Hematopoietic multipotent progenitor cell (in vitro differentiated cells): ENCODE measurements at regions not wholly inside any gene's neighbourhood (a gene's known extent, or its start where the extent isn't known, plus 50 kb on each side); places are given as distances from the start of the nearest gene placed in this dataset.
A peak's percentile ranks its signal among the peaks of the same experiment; 100 is the strongest.

Experiments
- DNase-seq, 3 donors: peaks; one replicate each; pipeline ENCODE4 v3.0.0-alpha.2; 2011 to 2015; ENCODE audit warnings: low read depth in 2 of 3, low spot score in 2 of 3

DNA sequence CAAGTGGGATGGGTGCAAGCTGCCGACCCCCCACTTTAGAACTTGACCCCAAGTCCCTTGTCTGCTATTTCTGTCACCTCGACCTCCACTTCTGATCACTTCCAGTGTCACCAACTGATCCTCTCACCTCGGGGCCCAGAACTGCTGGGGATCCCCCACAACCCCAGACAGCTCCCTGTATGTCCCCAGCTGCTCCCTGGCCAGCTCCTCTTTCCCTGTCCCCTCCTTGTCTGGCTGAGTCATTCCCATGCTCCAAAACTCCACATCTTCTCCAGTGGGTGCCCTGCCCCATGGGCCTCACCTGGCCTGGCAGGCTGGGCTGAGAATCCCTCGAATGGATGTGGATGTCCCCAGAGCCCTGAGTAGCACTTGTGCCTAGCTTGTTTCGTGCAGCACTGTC is 154.3 kb upstream of the PCBD1 start:
- no peak for DNase-seq

DNA sequence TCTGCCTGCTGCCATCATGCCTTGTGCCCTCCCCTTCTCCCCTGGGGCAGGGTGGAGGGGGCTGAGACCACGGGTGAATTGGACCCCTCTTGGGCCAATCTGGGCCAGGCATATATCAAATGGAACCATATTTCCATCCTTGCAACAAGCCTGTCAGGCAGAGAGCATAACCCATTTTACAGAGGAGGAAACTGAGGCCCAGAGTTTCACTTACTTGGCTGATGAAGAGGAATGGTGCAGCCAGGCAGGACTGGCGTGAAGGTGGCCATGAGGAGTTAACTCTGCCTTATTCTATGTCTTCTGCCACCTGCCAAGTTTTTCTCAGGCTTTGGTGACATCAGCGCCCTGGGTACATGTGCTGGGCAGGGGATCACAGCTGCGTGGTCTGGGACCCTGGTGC is 155.5 kb upstream of the PCBD1 start:
- no peak for DNase-seq

GRCh38 chr10:71044720-71045119 is 156.4 kb upstream of the PCBD1 start:
- no peak for DNase-seq

- peak in 2 of 3 donors; percentile 29 to 55 for DNase-seq
These were observed 156.9 kb upstream of the PCBD1 start for GRCh38 chr10:71045204-71045809.

DNA sequence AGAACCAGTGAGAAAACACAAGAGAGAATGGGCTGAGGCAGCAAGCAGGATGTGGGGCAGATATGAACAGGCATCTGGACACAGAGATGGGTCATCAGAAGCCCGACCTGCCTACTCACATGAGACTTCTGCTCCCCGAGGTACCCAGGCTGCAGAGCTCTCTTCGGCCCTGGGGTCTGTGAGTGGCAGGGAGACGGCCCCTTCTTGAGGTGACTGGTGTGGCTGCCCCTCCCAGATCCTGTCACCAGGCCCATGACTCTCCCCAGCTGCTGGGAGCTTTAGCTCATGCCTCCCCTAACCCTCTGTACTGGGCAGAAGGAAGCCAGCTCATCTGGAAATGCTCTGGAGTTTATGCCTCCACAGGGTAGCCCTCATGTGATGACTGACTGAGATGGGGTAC is 157.6 kb upstream of the PCBD1 start:
- no peak for DNase-seq

GRCh38 chr10:71046747-71047146 is 158.4 kb upstream of the PCBD1 start:
- no peak for DNase-seq

DNA sequence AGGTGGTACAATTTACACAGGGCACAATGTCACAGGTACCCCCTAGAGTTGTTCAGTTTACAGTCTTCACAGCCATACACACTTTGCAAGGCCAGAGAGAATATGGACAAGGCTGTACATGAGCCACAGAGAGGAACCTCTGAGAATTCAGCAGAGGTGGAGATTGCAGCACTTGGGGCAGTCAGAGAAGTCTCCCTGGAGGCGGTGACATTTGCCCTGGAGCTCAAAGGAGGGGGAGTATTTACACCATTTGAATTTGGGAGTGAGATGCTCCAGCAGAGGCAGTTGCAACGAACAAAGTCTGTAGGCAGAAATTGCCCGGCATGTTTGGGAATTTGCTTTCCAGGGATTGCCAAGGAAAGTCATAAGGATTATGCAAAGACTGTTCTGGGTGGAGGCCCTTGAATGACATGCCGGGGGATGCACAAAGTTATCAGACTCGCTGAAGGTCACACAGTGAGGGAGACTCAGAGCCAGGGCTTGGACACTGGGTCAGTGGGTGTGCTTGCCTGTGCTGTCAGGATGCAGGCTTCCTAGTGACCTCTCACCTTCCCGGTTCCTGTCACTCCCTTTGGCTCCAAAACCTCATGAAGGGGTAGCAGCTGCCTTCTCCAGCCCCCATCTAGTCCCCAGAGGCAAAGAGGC is 160.7 kb upstream of the PCBD1 start:
- DNase-seq = no peak

DNA sequence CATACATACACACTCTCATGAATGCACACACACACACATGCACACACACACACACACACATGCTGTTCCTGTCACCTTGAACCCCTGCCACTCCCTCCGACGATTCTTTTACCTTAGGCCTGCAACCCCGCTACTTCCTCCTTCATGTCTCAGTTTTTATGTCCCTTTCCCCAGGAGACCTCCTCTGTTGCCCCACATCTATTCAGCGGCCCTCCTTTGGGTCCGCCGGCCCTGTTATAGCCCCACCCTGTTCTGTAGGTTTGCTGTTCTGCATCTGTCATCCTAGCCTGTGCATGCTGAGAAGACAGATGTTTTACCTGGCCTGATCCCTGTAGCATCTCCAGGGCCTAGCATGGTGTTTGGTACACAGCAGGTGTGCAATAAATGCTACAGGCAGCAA is 161.6 kb upstream of the PCBD1 start:
- DNase-seq = no peak

DNA sequence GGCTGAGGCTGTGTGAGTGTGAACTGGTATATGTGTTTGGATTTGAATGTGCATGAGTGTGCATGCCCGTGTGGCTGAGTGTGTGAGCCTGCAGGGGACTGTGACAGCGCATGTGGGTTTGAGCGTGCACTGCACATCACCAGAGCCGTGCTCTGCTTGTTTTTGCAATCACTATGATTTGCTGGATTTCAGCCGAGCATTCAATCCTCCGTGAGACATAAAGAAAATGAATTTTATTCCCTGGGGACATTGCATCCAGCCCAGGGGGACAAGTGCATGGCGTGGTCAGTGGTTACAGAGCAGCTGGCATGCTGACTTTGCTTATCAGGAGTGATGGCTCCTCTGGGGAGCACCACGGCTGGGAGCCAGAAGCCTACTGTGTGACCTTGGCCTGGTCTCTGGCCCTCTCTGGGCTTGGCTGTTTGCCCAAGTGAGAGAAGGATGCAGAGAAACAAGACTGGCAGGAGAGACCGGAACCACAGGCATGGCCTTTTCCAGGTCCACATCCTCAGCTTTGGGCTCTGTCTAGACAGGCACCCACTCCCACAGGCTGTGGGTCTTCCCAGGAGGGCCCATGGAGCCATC is 160.2 kb upstream of the UNC5B start:
- DNase-seq = no peak

DNA sequence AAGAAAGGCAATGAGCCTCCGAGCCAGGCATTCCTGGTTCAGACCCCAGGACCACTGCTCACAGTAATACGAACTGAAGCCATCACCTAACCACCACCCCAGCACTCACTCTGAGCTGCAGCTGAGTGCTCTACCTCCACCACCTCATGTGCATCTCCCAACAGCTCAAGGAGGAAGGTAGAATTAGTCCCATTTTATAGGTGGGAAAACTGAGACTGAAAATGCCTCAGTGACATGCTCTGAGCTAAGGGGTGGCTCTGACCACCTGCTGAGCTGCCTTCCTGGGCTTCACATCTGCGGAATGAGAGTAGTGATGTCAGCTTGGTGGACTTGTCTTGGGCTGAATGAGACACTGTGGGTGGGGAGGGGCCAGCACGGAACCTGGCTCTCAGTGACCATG is 159.7 kb upstream of the UNC5B start:
- no peak for DNase-seq

DNA sequence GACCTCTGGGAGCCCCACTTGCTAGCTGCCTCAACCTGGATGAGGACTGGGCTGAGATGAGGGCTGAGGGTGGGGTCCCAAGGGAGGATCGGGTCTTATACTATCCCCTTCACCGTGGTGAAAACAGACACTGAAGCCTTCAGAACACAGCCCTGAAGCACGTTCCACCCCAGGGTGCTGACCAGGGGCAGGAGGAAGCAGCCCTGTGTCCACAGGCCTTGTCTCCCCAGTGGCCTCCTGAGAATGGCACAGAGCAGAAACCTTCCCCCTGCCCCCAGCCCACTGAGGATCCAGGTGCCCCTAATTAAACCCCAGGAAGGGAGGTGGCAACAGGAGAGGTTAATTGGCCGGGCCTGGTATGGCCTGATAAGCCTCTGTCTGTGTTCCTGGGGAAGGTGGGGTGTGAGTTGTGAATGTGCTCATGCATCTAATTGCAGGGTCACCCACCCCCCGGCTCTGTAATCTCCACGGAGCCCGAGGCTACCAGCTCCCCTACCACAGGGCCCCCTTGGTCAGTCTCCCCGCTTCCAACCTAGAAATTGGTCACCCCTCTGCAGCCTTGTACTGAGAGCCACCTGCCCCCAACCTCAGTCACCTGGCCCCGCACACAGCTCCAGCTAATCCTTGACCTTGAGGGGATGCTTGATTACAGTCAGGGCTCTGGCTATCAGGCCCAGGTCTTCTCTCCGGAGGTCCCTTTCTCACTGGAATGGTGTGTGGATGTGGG is 159.0 kb upstream of the UNC5B start:
- DNase-seq = peak in 1 of 3 donors; percentile 2

- DNase-seq = no peak
These were observed 154.1 kb upstream of the UNC5B start for GRCh38 chr10:71058308-71058707.

DNA sequence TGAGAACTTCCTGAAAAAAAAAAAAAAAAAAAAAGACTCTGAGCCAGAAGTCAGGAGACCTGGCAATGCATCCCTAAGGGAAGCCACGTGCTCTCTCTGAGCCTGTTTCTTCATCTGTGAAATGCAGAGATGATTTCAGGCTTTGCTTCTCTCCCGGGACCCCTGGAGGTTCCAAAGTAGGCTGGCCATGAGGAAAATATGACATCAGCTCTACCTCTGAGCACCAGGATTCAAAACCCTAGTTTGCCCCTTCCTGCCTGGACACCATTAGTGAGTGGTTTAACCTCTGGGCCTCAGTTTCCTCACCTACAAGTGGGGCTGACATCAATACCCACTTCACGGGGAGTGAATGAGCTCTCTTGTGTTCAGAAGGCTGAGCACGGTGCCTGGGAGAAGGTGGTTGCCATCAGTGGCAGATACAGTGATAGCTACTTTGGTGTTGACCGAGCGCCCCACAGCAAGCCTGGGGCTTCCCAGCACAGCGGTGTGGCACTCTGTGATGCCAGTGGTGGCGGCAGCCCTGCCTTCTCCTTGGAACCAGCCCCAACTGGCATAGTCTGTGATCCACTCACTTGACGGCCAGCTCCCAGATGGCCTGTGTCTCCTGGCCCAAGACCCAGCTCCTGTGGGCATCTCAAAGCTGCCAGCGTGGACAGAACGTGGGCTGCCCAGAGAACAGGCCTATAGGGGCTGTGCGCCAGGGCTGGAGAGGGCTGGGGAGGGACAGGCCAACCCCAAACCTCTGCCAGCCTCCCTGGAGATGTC is 153.1 kb upstream of the UNC5B start:
- DNase-seq = no peak

- no peak for DNase-seq
These were observed 152.4 kb upstream of the UNC5B start for GRCh38 chr10:71059943-71060342.

DNA sequence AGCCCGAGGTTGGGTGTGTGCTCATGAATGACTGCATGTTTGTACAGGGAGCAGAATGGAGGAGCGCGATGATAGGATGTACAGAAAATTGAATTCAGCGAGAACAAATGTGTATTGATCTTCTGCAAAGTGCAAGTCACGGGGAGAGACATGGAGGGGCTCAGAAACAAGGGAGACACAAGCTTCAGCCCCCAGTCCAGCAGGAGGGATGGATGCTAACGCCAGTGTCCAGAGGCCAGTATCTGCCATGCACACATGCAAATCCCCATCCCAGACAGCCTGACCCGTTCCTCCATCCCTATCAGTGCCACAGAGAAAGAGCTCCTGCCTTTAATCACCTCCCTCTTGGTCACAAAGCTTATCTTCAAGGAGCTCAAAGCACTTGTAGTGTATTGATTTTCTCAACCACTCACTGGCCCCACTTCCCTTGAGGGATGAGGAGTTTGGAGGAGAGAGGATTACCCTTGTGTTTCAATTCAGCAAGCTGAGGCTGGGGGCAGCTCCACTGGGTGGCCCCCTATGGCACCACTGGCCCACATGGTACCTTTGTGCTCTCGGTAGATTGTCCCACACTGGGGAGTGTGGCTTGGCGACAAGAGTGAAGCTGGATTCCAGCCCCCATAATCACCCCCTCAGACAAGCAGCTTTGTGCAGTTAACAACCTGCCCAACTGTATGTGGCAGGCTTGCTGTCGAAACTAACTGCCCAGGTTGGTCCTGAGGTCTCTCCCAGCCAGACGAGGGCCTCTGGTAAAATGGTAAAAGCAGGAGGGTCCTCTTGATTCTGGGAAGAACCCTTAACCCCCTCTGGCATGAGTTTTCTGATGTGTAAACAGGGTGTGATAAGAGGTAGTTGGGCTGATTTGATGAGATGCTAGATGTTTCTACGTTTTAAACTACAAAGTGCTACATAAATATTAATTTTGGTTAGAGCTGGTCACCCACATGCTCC is 151.6 kb upstream of the UNC5B start:
- no peak for DNase-seq

DNA sequence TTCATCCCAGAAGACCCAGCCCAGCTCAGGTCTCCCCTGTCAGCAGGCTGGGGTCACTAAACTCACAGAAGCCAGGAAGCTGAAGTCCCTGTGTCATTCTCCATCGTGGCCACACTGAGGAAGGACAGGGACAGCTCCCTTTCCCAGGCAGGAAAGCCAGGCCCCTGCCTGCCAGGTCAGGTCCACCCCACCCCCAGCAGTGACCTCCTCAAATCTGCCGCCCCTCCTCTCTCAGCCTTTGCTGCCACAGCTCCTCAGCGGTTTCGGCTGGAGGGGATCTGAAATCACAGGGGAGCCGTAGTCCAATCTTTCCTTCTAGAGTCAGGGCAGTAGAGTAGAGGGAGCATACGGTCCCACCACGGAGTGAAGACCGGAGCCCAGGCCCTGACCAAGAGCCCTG is 150.9 kb upstream of the UNC5B start:
- DNase-seq = no peak

DNA sequence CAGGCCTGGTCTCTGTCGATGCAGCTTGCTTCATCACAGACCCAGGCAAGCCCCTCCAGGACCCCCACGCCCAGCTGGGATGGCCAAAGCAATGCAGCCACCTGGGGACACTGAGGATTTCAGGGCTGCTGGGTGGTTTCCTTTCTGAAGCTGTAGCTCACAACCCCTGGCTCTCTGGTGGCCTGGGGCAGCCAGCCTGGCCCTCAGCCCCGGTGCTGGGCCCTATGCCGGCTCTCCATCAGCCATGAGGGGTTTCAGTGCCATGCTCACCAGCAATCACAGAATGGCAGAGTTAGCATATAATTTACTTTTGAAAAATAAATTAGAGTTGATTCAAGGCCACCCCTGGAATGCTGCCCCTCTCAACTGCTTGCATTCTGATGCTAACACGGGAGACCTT is 150.2 kb upstream of the UNC5B start:
- DNase-seq = no peak

DNA sequence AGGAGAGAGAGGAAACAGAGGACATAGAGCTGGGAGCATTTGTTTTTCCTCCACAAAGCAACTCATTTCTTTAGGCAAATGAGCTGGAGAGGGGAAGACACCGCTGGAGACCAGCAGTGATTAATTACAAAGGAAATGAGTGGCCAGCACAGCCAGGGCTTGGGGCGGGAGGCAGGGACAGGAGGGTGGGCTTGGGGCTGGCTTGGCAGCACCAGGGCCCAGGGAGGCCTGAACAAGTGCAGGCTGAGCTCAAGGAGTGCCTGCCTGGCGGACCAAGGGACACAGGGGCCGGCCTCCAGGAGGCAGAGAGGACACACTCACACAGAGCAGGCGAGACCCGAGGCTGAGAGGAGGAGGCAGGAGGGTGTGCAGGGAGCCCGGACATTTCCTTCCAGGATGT is 149.0 kb upstream of the UNC5B start:
- DNase-seq = no peak

DNA sequence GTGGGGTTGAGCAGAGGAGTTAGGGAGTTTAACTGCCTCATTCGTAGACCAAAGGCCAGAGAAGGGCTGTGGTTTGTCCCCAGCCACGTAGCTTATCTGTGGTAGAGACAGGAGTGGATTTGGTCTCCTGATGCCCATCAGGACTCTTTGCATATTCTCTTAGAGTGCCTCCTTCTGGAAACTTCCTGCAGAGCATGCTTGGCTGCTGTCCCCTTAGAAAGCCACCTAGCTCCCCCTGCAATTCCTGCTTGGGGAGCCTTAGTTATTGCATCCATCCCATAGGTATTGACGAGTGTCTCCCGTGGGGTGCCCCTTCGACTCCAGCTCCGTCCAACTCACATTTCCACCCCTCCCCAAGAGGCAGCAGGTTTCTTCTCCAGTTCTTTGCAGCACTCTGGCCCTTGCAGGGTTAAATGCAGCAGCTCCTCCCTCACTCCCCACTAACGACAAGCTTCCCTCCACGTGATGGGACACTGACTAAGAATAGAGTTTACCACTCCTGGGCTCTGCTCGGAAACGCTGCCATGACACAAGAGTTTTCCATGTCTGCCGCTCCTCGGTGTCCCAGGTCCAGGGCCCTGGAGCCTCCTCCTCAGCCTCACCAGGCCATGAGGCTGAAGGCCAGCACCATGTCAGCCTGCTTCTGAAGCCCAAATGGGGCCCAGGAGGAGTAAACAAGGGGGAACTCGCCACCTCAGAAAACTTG is 147.8 kb upstream of the UNC5B start:
- DNase-seq = no peak
